Sigmoid colon (tissue), 6 donors: ENCODE measurements at regions not wholly inside any gene's neighbourhood (a gene's known extent, or its start where the extent isn't known, plus 50 kb on each side); places are given as distances from the start of the nearest gene placed in this dataset.
"Not testable (repeated sequence)": the region's sequence is repeated elsewhere in the genome, so short reads cannot be mapped to it uniquely, and the experiment has no call there.

Experiments used
- DNase-seq: peaks from one replicate; pipeline ENCODE4 v3.0.0-alpha.2; 2019
- H3K27ac ChIP-seq, 4 donors: fragments of 200-600 bp; sonication (generic); one replicate each; pipeline ENCODE4 v1.5.1; 2016 to 2019; ENCODE audit warnings: mild to moderate bottlenecking in 1 of 4
- H3K27me3 ChIP-seq, 3 donors: fragments of 200-600 bp; sonication (generic); one replicate each; pipeline ENCODE4 v1.5.1; 2019; ENCODE audit warnings: mild to moderate bottlenecking in 1 of 3
- H3K36me3 ChIP-seq, 4 donors: fragments of 200-600 bp; sonication (generic); one replicate each; pipeline ENCODE4 v1.5.1; 2016 to 2019
- H3K4me1 ChIP-seq, 4 donors: fragments of 200-600 bp; sonication (generic); one replicate each; pipeline ENCODE4 v1.5.1; 2017 to 2019
- H3K4me3 ChIP-seq, 4 donors: fragments of 200-600 bp; sonication (generic); one replicate each; pipeline ENCODE4 v1.5.1; 2017 to 2019; ENCODE audit warnings: mild to moderate bottlenecking in 2 of 4, moderate library complexity in 1 of 4
- H3K9me3 ChIP-seq, 4 donors: fragments of 200-600 bp in 3 of 4; sonication (generic) in 3 of 4; one replicate each; pipeline versions ENCODE4 v1.5.1 to v1.6.1; 2013 to 2019
- EP300 ChIP-seq, 4 donors: sonication (generic); formaldehyde crosslinking; IDR thresholded peaks; one replicate each; pipeline ENCODE4 v1.6.1; 2017; ENCODE audit warnings: antibody characterized with exemption in 4 of 4
- POLR2A ChIP-seq, 2 donors: fragments of 450-650 bp; IDR thresholded peaks; one replicate each; pipeline ENCODE4 v1.6.1; 2016; ENCODE audit warnings: antibody characterized with exemption in 2 of 2, mild to moderate bottlenecking in 2 of 2, moderate library complexity in 2 of 2
- POLR2AphosphoS5 ChIP-seq, 4 donors: sonication (generic); formaldehyde crosslinking; IDR thresholded peaks; one replicate each; pipeline ENCODE4 v1.6.1; 2017; ENCODE audit warnings: antibody characterized with exemption in 4 of 4
- WGBS, 2 donors: extraction: QIAGEN DNeasy Blood & Tissue Kit; methylation state at CpG; one replicate each; pipeline ENCODE4 v1.1.7; 2013; 5-methylcytosine and 5-hydroxymethylcytosine counted together
- intact Hi-C: fragments of 100-400 bp; cut with DNase I; formaldehyde crosslinking; loops from one replicate; pipeline ENCODE4 v1.15.1; 2023
- TF ChIP-seq, protein P1 (sequence below), 4 experiments: fragments of 450-650 bp in 3 of 4; fragments of 200-600 bp in 1 of 4; IDR thresholded peaks; one replicate each; pipeline ENCODE4 v1.5.1; 2016 to 2019; ENCODE audit warnings: antibody characterized with exemption in 4 of 4, mild to moderate bottlenecking in 3 of 4, moderate library complexity in 2 of 4
- donor health status: healthy with polysubstance abuse.
- donor health status: healthy.

DNA sequence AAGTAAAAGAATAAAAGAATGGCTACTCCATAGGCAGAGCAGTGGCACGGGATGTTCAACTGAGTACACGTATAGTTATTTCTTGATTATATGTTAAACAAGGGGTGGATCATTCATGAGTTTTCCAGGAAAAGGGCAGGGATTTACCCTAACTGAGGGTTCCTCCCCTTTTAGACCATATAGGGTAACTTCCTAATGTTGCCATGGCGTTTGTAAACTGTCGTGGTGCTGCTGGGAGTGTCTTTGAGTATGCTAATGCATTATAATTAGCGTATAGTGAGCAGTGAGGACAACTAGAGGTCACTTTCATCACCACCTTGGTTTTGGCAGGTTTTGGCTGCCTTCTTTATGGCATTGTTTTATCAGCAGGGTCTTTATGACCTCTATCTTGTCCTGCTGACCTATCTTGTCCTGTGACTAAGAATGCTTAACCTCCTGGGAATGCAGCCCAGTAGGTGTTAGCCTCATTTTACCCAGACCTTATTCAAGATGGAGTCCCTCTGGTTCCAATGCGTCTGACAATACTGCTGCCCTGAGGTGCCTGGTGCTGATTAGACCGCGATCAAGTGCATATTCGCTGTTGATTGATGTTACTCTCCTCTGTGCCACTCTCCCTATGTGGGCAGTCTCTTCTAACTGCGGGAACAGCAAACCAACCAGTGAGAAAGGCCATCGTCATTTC, 67.6 kb upstream of the AMN1 start:
- TF ChIP-seq POLR2A (IDR thresholded peaks at IDR 0.05): no peak
- TF ChIP-seq, protein P1, sequence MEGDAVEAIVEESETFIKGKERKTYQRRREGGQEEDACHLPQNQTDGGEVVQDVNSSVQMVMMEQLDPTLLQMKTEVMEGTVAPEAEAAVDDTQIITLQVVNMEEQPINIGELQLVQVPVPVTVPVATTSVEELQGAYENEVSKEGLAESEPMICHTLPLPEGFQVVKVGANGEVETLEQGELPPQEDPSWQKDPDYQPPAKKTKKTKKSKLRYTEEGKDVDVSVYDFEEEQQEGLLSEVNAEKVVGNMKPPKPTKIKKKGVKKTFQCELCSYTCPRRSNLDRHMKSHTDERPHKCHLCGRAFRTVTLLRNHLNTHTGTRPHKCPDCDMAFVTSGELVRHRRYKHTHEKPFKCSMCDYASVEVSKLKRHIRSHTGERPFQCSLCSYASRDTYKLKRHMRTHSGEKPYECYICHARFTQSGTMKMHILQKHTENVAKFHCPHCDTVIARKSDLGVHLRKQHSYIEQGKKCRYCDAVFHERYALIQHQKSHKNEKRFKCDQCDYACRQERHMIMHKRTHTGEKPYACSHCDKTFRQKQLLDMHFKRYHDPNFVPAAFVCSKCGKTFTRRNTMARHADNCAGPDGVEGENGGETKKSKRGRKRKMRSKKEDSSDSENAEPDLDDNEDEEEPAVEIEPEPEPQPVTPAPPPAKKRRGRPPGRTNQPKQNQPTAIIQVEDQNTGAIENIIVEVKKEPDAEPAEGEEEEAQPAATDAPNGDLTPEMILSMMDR (IDR thresholded peaks at IDR 0.05): no peak
- no peak for TF ChIP-seq POLR2AphosphoS5 (IDR thresholded peaks at IDR 0.05)
- no peak for TF ChIP-seq EP300 (IDR thresholded peaks at IDR 0.05)
- Histone ChIP-seq H3K36me3 (no peaks in the 10 kb centered on the region), H3K9me3 (no peaks in the 10 kb centered on the region), H3K4me3 (no peak overlapping the region), H3K27ac (no peak overlapping the region), H3K4me1 (no peaks in the 10 kb centered on the region), H3K27me3 (no peaks in the 10 kb centered on the region)
- 94 to 95% methylated on average over 11 of the region's 11 CpGs for WGBS, 2 donors
- intact Hi-C loops: no loop called here
- DNase-seq: no peak

DNA sequence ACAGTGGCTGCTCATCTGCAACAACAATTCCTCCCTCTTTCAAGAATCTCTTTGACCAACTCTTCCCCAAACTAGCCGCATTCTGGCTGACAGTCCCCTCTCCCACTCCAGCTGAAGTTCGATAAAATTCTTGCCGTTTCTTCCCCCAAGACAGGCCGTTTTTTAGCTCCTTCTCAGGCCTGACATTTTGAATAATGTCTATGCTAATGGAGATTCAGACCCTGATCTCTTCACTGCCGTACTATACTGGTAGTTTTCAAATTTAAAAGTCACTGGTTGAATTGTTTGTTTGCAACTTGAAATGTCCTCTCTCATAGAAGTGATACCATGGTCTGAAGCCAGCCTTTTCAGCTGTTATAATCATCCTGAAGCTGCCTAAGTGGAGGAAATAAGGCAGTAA, 65.9 kb upstream of the AMN1 start:
- Histone ChIP-seq H3K27ac (no peak overlapping the region), H3K36me3 (no peaks in the 10 kb centered on the region), H3K4me1 (no peaks in the 10 kb centered on the region), H3K4me3 (no peak overlapping the region), H3K27me3 (no peaks in the 10 kb centered on the region), H3K9me3 (no peaks in the 10 kb centered on the region)
- DNase-seq: no peak
- WGBS, 2 donors: 76 to 85% methylated on average over 5 of the region's 5 CpGs
- TF ChIP-seq POLR2A (IDR thresholded peaks at IDR 0.05) (no peak), POLR2AphosphoS5 (IDR thresholded peaks at IDR 0.05) (no peak), EP300 (IDR thresholded peaks at IDR 0.05) (no peak)
- TF ChIP-seq, protein P1 (IDR thresholded peaks at IDR 0.05): no peak
- intact Hi-C loops: no loop called here

DNA sequence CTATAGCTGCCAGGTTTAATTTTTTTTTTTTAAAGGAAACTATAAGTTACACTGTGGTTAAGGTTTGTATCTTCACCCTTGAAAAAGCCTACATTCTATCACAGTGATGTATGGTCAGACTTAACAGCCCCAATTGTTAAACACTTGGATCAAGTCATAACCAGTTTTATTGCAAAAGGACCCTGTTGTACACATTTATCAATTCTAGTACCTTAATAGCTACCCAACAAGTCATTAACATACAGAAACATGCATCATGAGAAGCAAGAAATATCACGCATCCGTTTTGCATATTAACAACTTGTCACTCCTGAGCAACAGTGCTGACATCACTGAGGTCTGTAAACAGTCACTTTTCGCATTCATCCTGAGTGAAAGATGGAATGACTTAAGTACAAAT, 62.4 kb upstream of the AMN1 start:
- H3K27me3 ChIP-seq, H3K4me3 ChIP-seq, H3K9me3 ChIP-seq, intact Hi-C loops, H3K36me3 ChIP-seq, H3K4me1 ChIP-seq, DNase-seq, H3K27ac ChIP-seq: not testable (repeated sequence)
- WGBS, 2 donors: 89 to 94% methylated on average over 3 of the region's 3 CpGs

DNA sequence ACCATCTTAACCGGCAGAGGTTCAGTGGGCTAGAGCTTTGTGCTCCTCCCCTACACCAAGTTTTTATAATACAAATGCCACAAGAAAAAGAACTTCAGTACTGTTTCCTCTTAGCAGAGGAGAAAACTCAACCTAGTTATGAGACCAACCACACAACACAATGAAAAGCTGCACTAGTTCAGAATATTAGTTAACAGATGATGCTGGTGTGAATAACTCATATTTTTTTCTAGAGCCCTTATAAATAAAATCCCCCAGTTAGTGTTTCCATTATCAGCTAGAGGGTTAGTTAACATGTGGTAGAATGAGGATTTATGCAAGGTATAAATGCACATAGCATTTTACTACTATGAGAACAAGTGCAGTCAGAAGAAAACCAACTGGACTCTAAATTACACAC, 61.9 kb upstream of the AMN1 start:
- Histone ChIP-seq H3K4me3 (no peak overlapping the region), H3K27me3 (no peaks in the 10 kb centered on the region), H3K27ac (no peak overlapping the region), H3K9me3 (no peaks in the 10 kb centered on the region), H3K4me1 (no peaks in the 10 kb centered on the region), H3K36me3 (no peaks in the 10 kb centered on the region)
- TF ChIP-seq POLR2AphosphoS5 (IDR thresholded peaks at IDR 0.05): no peak
- TF ChIP-seq EP300 (IDR thresholded peaks at IDR 0.05): no peak
- TF ChIP-seq POLR2A (IDR thresholded peaks at IDR 0.05): no peak
- TF ChIP-seq, protein P1 (IDR thresholded peaks at IDR 0.05): no peak
- 1 to 53% methylated on average over 1 of the region's 1 CpG for WGBS, 2 donors
- intact Hi-C loops: no loop called here
- DNase-seq: no peak

DNA sequence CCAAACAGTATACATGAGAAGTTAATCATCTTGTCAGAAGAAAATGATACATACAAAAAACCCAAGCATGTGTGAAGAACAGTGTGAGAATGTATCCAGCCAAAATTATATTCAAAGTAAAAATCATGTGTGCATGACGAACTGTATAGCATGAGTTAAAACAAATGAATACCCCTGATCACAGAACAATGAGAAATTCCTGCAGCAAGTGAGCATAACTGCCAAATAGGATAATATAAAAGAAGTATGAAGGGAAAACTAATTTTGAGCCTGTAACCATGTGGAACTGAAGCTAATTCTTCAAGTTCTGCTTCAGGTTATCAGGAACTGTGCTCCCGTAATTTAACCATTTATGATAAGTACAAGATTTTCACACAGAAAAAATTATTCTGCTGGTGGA, 56.5 kb upstream of the AMN1 start:
- H3K27me3 ChIP-seq: no peaks in the 10 kb centered on the region
- WGBS, 2 donors: 79 to 90% methylated on average over 2 of the region's 2 CpGs
- no peaks in the 10 kb centered on the region for H3K9me3 ChIP-seq
- intact Hi-C loops: no loop called here
- H3K36me3 ChIP-seq: no peaks in the 10 kb centered on the region
- no peak overlapping the region for H3K4me3 ChIP-seq
- no peak for DNase-seq
- no peak for TF ChIP-seq POLR2A (IDR thresholded peaks at IDR 0.05)
- no peak for TF ChIP-seq EP300 (IDR thresholded peaks at IDR 0.05)
- TF ChIP-seq, protein P1 (IDR thresholded peaks at IDR 0.05): no peak
- TF ChIP-seq POLR2AphosphoS5 (IDR thresholded peaks at IDR 0.05): no peak
- H3K27ac ChIP-seq: no peak overlapping the region
- H3K4me1 ChIP-seq: no peaks in the 10 kb centered on the region
